ENCODE measurements at regions not wholly inside any gene's neighbourhood (a gene's known extent, or its start where the extent isn't known, plus 50 kb on each side); places are given as distances from the start of the nearest gene placed in this dataset.

- TF ChIP-seq POLR2A (IDR thresholded peaks at IDR 0.05) (no peak), CTCF (IDR thresholded peaks at IDR 0.05) (no peak)
These were observed 461.6 kb upstream of the DPP6 start for GRCh38 chr7:153590571-153590970.

All from Peyer's patch (tissue), 4 donors.